Epithelial cell of proximal tubule (primary cell): ENCODE measurements at regions not wholly inside any gene's neighbourhood (a gene's known extent, or its start where the extent isn't known, plus 50 kb on each side); places are given as distances from the start of the nearest gene placed in this dataset.

ENCODE experiments used
- DNase-seq: peaks from one replicate; pipeline ENCODE4 v3.0.0-alpha.2; 2011; ENCODE audit warnings: low read depth
- H3K4me3 ChIP-seq: 2 replicates; pipeline ENCODE4 v1.5.1; 2011; ENCODE audit warnings: low read depth, mild to moderate bottlenecking, low read length
- TF ChIP-seq, protein P1 (sequence below): conservative IDR thresholded peaks from 2 replicates; pipeline ENCODE4 v1.5.1; 2012; ENCODE audit warnings: low read depth, mild to moderate bottlenecking, low read length

DNA sequence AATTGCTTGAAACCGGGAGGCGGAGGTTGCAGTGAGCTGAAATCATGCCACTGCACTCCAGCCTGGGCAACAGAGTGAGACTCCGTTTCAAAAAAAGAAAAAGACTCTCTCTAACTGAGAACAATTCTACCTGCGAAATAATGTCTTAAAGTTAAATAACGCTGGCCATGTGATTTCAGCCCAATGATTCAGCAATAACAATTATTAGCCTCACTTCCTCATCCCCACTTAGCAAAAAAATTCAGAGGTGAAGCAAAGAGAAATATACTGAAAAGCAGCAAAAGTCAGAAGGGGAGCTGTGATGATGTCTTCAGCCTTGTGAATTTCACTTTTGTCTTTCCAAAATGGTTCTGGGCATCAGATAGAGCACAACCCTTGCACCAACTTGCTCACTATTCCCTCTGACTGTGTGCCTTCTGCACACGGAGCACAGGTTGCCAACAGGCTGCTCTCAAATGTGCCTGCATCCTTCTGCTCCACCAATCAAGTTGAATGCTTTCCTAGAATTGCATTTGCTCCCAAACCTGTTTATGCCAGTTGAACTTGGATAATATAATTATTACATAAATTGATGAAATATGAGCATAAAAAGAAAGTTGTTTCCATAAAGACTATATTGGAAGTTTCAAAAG is 79.8 kb upstream of the IPO9 start:
- TF ChIP-seq, protein P1, sequence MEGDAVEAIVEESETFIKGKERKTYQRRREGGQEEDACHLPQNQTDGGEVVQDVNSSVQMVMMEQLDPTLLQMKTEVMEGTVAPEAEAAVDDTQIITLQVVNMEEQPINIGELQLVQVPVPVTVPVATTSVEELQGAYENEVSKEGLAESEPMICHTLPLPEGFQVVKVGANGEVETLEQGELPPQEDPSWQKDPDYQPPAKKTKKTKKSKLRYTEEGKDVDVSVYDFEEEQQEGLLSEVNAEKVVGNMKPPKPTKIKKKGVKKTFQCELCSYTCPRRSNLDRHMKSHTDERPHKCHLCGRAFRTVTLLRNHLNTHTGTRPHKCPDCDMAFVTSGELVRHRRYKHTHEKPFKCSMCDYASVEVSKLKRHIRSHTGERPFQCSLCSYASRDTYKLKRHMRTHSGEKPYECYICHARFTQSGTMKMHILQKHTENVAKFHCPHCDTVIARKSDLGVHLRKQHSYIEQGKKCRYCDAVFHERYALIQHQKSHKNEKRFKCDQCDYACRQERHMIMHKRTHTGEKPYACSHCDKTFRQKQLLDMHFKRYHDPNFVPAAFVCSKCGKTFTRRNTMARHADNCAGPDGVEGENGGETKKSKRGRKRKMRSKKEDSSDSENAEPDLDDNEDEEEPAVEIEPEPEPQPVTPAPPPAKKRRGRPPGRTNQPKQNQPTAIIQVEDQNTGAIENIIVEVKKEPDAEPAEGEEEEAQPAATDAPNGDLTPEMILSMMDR, result no peak
- no peak for DNase-seq
- no peak overlapping the region for H3K4me3 ChIP-seq

- DNase-seq, result no peak
- no peak overlapping the region for H3K4me3 ChIP-seq
- TF ChIP-seq, protein P1, result no peak
Observed at GRCh38 chr1:201750120-201750519, 78.8 kb upstream of the IPO9 start.

- H3K4me3 ChIP-seq, result no peak overlapping the region
- TF ChIP-seq, protein P1, result no peak
- no peak for DNase-seq
Observed at GRCh38 chr1:201750934-201751333, 78.0 kb upstream of the IPO9 start.

- TF ChIP-seq, protein P1, result no peak
- H3K4me3 ChIP-seq, result no peak overlapping the region
- DNase-seq, result peak; percentile 50
Observed at GRCh38 chr1:201751872-201752271, 77.1 kb upstream of the IPO9 start.

GRCh38 chr1:201752333-201752732 is 76.6 kb upstream of the IPO9 start:
- TF ChIP-seq, protein P1, result no peak
- H3K4me3 ChIP-seq, result no peak overlapping the region
- no peak for DNase-seq

DNA sequence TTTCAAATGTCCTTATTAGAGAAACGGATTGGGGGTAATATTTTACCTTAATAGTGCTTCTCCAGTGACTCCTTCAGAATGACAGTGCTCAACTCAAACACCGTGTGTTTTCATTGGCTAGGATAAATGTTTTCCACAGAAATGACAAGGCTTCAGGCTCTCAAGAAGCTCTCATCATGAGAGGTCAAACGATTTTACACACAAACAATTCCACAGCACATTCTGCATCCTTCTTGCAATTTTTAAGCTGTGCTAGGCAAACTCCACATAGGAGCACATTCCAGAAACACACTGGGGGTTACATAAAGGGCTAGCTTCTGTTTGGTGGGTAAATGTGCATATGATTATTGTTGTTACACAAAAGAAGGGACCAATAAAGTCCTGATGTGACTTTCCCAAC is 75.5 kb upstream of the IPO9 start:
- DNase-seq, result no peak
- no peak overlapping the region for H3K4me3 ChIP-seq
- TF ChIP-seq, protein P1, result no peak

DNA sequence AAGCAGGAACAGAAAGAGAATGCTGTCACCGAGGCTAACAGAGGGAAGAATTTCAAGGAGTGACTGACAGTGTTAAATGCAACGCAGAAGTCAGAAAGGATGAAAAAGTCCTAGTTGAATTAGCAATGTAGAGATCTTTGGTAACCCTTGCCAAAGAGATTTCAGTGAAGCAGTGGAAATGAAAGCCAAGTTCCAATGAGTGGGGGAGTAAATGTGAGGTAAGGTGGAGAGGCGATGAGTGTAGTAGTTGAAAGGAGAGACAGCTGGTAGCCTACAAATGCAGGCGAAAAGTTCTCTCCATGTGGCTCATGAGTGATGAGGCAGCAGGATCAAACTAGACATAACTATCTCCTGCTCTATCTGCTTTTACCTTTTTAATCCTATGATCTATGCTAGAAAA is 74.6 kb upstream of the IPO9 start:
- TF ChIP-seq, protein P1, result no peak
- no peak for DNase-seq
- H3K4me3 ChIP-seq, result no peak overlapping the region
